Choroid plexus epithelial cell (primary cell): ENCODE measurements at regions not wholly inside any gene's neighbourhood (a gene's known extent, or its start where the extent isn't known, plus 50 kb on each side); places are given as distances from the start of the nearest gene placed in this dataset.

ENCODE experiments used
- DNase-seq: peaks from one replicate; pipeline ENCODE4 v3.0.0-alpha.2; 2010; ENCODE audit warnings: low read depth
- H3K4me3 ChIP-seq: 2 replicates; pipeline ENCODE4 v1.5.1; 2011; ENCODE audit warnings: low read depth, mild to moderate bottlenecking, control low read depth, low read length, moderate library complexity
- TF ChIP-seq, protein P1 (sequence below): conservative IDR thresholded peaks from 2 replicates; pipeline ENCODE4 v1.5.1; 2011; ENCODE audit warnings: low read depth, mild to moderate bottlenecking, control low read depth, inconsistent platforms, low read length, moderate library complexity

DNA sequence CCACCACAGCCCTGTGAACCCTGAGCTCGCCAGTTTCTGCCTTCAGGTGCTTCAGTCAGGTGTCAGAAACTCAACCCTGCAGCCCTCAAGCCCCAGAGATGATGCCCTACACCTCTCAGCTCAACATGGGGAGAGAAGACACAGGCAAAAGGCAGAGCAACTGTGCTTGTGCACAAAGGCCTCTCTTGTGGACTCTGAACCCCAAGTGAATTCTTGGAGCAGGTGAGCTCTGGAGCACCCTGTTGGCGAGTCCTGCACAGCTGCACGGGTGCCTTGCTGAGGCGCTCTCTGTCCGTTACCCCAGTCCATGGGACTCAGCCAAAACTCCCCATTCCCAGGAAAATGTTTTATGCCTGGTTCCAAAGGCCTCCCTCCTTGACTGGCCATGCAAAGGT lies 197.0 kb downstream of the KLF13 start:
- DNase-seq = no peak
- H3K4me3 ChIP-seq = no peak overlapping the region
- TF ChIP-seq, protein P1, sequence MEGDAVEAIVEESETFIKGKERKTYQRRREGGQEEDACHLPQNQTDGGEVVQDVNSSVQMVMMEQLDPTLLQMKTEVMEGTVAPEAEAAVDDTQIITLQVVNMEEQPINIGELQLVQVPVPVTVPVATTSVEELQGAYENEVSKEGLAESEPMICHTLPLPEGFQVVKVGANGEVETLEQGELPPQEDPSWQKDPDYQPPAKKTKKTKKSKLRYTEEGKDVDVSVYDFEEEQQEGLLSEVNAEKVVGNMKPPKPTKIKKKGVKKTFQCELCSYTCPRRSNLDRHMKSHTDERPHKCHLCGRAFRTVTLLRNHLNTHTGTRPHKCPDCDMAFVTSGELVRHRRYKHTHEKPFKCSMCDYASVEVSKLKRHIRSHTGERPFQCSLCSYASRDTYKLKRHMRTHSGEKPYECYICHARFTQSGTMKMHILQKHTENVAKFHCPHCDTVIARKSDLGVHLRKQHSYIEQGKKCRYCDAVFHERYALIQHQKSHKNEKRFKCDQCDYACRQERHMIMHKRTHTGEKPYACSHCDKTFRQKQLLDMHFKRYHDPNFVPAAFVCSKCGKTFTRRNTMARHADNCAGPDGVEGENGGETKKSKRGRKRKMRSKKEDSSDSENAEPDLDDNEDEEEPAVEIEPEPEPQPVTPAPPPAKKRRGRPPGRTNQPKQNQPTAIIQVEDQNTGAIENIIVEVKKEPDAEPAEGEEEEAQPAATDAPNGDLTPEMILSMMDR = no peak

DNA sequence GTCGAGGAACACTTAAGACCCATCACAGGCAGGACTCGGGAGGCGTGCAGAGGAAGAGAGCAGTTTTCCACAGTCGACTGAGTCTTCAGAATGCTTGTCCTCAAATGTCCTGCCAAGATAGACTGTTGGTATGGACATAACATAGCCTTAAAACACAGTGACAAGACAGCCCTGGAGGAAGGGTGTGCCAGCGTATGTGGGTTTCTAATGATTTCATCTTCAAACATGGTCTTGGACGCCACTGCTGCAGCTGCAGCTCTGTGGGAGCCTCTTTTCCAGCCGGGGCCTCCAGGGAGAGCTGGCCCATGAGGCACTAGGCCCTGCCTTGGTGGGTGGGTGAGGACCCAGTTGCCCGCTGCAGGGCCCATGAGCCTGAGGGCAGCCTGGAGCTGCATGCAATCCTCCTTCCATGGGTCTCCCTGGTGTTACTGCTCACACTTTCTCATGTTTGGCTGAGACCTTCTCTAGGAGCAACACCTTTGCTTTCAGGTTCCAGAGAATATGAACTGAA lies 198.6 kb downstream of the KLF13 start:
- no peak overlapping the region for H3K4me3 ChIP-seq
- TF ChIP-seq, protein P1 = no peak
- DNase-seq = no peak

DNA sequence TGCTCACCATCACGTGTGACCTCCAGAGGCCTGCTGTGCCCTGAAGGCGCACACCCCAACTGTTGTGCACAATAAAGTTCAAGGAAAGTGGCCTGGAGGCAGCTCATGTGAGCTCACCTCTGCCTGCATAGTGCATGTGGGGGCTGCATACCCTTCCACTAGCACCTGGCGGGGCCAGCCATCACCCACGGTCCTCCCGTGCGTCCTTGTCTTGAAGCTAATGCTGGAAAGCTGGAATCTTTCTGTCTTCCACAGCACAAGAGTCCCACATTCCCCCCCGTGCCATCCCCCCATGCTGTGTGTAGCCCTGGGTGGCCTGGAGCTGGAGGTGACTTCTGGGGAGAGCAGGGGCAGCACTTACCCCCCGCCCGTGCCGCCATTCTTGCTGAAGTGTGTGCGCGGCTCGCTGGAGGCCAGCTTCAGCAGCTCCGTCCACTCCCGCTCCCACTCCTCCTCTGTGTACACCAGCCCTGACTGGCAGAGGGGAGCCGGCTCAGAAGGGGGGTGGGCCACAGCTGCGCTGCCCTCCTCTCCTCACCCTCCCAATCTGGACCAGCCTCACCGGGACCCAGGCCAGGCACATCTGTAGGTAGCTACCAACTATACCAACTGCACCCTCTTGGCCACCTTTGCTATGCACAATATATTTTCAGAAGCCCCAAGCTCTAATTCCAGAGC lies 199.5 kb downstream of the KLF13 start:
- no peak for DNase-seq
- TF ChIP-seq, protein P1 = no peak
- no peak overlapping the region for H3K4me3 ChIP-seq

DNA sequence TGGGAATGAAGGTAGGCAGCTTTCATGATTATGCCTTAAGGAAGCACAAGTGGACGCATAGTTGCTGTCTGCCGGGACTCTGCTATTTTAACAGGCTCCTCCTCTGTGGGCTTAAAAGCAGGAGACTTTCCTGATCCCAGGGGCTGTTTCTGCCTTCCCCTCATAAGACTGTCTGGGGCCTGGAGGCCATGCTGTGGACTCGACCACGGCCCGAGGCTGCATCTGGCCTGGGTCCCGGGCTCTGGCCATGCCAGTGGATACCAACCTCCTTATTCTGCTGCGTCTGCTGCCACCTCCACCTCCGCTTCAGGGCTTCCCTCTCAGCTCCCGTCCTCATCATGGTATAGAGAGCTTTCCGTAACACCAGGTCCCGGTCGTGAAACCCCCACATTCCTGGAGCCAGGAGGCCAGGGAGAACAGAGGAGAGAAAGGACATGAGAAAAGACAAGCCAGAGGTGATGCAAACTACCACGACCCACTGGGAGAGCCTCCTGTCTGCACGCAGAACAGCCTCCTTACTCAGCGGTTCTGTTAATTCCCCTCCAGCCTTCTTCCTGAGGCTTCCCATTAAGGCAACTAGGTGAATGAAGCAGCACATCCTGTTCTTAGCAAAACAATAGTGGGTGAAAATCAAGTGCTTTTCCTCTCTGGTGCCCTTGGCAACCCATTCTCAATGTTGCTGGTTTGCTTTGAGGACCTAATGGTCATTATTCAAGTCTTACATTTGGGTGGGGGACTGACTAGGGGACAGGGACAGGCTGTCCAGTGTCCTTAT lies 200.5 kb downstream of the KLF13 start:
- no peak for DNase-seq
- H3K4me3 ChIP-seq = no peak overlapping the region
- TF ChIP-seq, protein P1 = no peak

DNA sequence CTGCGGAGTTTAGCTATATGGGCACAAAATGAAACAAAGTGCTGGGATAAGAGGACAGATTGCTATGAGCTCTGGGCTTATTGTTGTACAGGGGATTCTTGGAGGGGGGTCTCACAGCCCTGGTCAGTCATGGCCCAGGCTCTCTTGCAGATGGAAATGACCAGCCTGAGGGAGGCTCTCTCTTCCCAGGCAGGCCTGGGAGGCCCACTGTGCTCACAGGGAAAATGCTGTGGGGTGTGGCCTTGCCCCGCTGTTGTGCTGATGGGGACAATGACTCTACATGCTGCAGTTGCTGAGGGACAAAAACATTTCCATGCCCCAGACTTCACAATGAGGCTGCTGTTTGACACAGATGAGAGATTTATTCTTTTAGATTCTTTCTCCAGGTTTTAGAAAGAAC lies 202.2 kb downstream of the KLF13 start:
- TF ChIP-seq, protein P1 = no peak
- DNase-seq = no peak
- no peak overlapping the region for H3K4me3 ChIP-seq

DNA sequence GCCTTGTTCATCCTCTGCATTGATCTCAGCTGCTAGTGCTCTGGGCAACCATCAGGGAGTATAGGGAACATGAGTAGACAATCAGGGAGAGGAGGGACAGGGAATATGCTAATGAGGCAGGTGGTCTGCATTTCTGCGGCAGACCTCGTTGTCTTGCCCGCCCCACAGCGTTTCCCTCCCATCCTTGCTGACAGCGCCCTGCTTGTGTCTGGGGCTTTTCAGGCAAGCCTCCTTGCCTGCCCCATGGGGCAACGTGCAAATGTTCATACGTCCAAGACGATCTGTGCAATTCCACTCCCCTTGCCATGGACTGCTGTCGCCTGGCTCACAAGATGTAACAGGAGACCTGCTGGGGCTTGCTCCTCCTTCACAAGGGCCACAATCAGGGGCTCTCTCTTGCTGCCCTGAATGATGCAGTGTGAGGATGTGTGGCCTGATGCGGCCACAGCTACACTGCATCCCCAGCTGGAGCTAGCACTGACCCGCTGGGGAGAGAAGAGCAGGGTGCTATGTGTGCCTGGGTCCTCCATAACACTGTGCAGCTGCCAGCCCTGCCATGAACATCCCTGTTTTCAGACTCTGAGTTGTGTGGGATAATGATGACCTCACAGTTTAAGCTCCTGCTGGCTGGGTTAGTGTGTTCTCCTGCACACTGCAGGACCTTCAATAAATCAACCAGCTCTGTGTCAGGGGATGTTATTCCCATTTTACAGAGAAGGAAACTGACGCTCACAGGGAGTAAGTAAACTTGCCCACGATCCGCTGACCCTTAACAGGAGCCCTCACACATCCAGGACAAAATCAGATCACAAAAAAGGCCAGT lies 211.3 kb downstream of the KLF13 start:
- DNase-seq = no peak
- TF ChIP-seq, protein P1 = no peak
- H3K4me3 ChIP-seq = no peak overlapping the region
